Peyer's patch (tissue), 4 donors: ENCODE measurements at regions not wholly inside any gene's neighbourhood (a gene's known extent, or its start where the extent isn't known, plus 50 kb on each side); places are given as distances from the start of the nearest gene placed in this dataset.
"Not testable (repeated sequence)": the region's sequence is repeated elsewhere in the genome, so short reads cannot be mapped to it uniquely, and the experiment has no call there.

ENCODE experiments used
- DNase-seq, 3 donors: peaks; one replicate each; pipeline ENCODE4 v3.0.0-alpha.2; 2017 to 2019
- H3K27ac ChIP-seq, 4 donors: fragments of 200-600 bp; sonication (generic); one replicate each; pipeline ENCODE4 v1.5.1; 2016 to 2019
- H3K27me3 ChIP-seq, 2 donors: fragments of 200-600 bp; sonication (generic); one replicate each; pipeline ENCODE4 v1.5.1; 2019
- H3K36me3 ChIP-seq, 3 donors: fragments of 200-600 bp; sonication (generic); one replicate each; pipeline ENCODE4 v1.5.1; 2016 to 2019
- H3K4me1 ChIP-seq, 4 donors: fragments of 200-600 bp; sonication (generic); one replicate each; pipeline ENCODE4 v1.5.1; 2016 to 2019
- H3K4me3 ChIP-seq, 4 donors: fragments of 200-600 bp; sonication (generic); 1 replicate in 3 of 4; 2 replicates in 1 of 4; pipeline ENCODE4 v1.5.1; 2016 to 2019; ENCODE audit warnings: mild to moderate bottlenecking in 1 of 4
- H3K9me3 ChIP-seq, 4 donors: fragments of 200-600 bp; sonication (generic); one replicate each; pipeline ENCODE4 v1.5.1; 2016 to 2019; ENCODE audit warnings: mild to moderate bottlenecking in 1 of 4
- CTCF ChIP-seq, 6 experiments: fragments of 450-650 bp in 4 of 6; fragments of 200-600 bp in 2 of 6; sonication (generic) in 1 of 6; IDR thresholded peaks; one replicate each; pipeline ENCODE4 v1.5.1; 2017 to 2019; ENCODE audit warnings: antibody characterized with exemption in 6 of 6, mild to moderate bottlenecking in 3 of 6, moderate library complexity in 1 of 6
- POLR2A ChIP-seq, 2 donors: fragments of 450-650 bp; IDR thresholded peaks; one replicate each; pipeline ENCODE4 v1.5.1; 2017; ENCODE audit warnings: antibody characterized with exemption in 2 of 2, mild to moderate bottlenecking in 2 of 2, moderate library complexity in 2 of 2

GRCh38 chr21:20877976-20878375, 120.2 kb upstream of the NCAM2 start:
- Histone ChIP-seq H3K36me3 (no peaks in the 10 kb centered on the region), H3K4me1 (no peaks in the 10 kb centered on the region), H3K27ac (no peak overlapping the region), H3K9me3 (no peaks in the 10 kb centered on the region), H3K4me3 (no peak overlapping the region), H3K27me3 (no peaks in the 10 kb centered on the region)
- DNase-seq: no peak
- TF ChIP-seq POLR2A (IDR thresholded peaks at IDR 0.05): no peak
- TF ChIP-seq CTCF (IDR thresholded peaks at IDR 0.05): no peak

GRCh38 chr21:20882462-20883407, 115.5 kb upstream of the NCAM2 start:
- TF ChIP-seq CTCF (IDR thresholded peaks at IDR 0.05) (peak in 3 of 6 experiments; percentile 14 to 28 (median 20)), POLR2A (IDR thresholded peaks at IDR 0.05) (no peak)
- Histone ChIP-seq H3K4me1 (no peaks in the 10 kb centered on the region), H3K27ac (no peak overlapping the region), H3K9me3 (no peaks in the 10 kb centered on the region), H3K27me3 (no peaks in the 10 kb centered on the region), H3K4me3 (no peak overlapping the region), H3K36me3 (no peaks in the 10 kb centered on the region)
- DNase-seq: no peak

- Histone ChIP-seq H3K27me3 (no peaks in the 10 kb centered on the region), H3K27ac (no peak overlapping the region), H3K4me3 (no peak overlapping the region), H3K9me3 (no peaks in the 10 kb centered on the region), H3K4me1 (no peaks in the 10 kb centered on the region), H3K36me3 (no peaks in the 10 kb centered on the region)
- DNase-seq: no peak
- no peak for TF ChIP-seq POLR2A (IDR thresholded peaks at IDR 0.05)
- no peak for TF ChIP-seq CTCF (IDR thresholded peaks at IDR 0.05)
These were observed 114.8 kb upstream of the NCAM2 start for GRCh38 chr21:20883408-20883800.

GRCh38 chr21:20902511-20902910, 95.7 kb upstream of the NCAM2 start:
- DNase-seq: no peak
- peaks cover 0 to 8% (median 0%) of the 10 kb centered on the region in 4 donors for H3K9me3 ChIP-seq
- TF ChIP-seq POLR2A (IDR thresholded peaks at IDR 0.05) (no peak), CTCF (IDR thresholded peaks at IDR 0.05) (no peak)
- H3K4me3 ChIP-seq: no peak overlapping the region
- H3K4me1 ChIP-seq: no peaks in the 10 kb centered on the region
- H3K27ac ChIP-seq: no peak overlapping the region
- H3K27me3 ChIP-seq: no peaks in the 10 kb centered on the region
- no peaks in the 10 kb centered on the region for H3K36me3 ChIP-seq

- Histone ChIP-seq H3K27me3 (no peaks in the 10 kb centered on the region), H3K36me3 (no peaks in the 10 kb centered on the region), H3K4me3 (no peak overlapping the region), H3K9me3 (peaks cover 0 to 5% (median 0%) of the 10 kb centered on the region in 4 donors), H3K27ac (no peak overlapping the region), H3K4me1 (no peaks in the 10 kb centered on the region)
- DNase-seq: no peak
- no peak for TF ChIP-seq CTCF (IDR thresholded peaks at IDR 0.05)
- no peak for TF ChIP-seq POLR2A (IDR thresholded peaks at IDR 0.05)
These were observed 95.2 kb upstream of the NCAM2 start for GRCh38 chr21:20902998-20903397.

GRCh38 chr21:20927555-20927954, 70.7 kb upstream of the NCAM2 start:
- not testable (repeated sequence) for H3K4me1 ChIP-seq, H3K27ac ChIP-seq, H3K4me3 ChIP-seq, H3K36me3 ChIP-seq, H3K9me3 ChIP-seq, DNase-seq, H3K27me3 ChIP-seq
